HFFc6 (cell line): ENCODE measurements at regions not wholly inside any gene's neighbourhood (a gene's known extent, or its start where the extent isn't known, plus 50 kb on each side); places are given as distances from the start of the nearest gene placed in this dataset.

ENCODE experiments used
- DNase-seq: peaks from one replicate; pipeline ENCODE4 v3.0.0-alpha.2; 2018
- H3K27ac Mint-ChIP-seq: 2 replicates; pipeline ENCODE4 v1.8.0; 2020; ENCODE audit warnings: mild to moderate bottlenecking, mixed read lengths
- H3K27me3 Mint-ChIP-seq: 2 replicates; pipeline ENCODE4 v1.8.0; 2021; ENCODE audit warnings: mild to moderate bottlenecking, moderate library complexity, mixed read lengths; ENCODE audit not compliant: insufficient read depth
- H3K36me3 Mint-ChIP-seq: 2 replicates; pipeline ENCODE4 v1.8.0; 2021; ENCODE audit warnings: low read depth, mixed read lengths
- H3K4me1 Mint-ChIP-seq: 2 replicates; pipeline ENCODE4 v1.8.0; 2020; ENCODE audit warnings: low read depth, mixed read lengths
- H3K4me3 Mint-ChIP-seq: 2 replicates; pipeline ENCODE4 v1.8.0; 2020; ENCODE audit warnings: mild to moderate bottlenecking, moderate library complexity, mixed read lengths
- H3K9me3 Mint-ChIP-seq: 2 replicates; pipeline ENCODE4 v1.8.0; 2020; ENCODE audit warnings: mild to moderate bottlenecking, mixed read lengths
- TF ChIP-seq, protein P1 (sequence below): fragments of 200-600 bp; sonication (generic); IDR thresholded peaks from 2 replicates; pipeline ENCODE4 v1.5.0; 2021; ENCODE audit warnings: antibody characterized with exemption, mild to moderate bottlenecking

DNA sequence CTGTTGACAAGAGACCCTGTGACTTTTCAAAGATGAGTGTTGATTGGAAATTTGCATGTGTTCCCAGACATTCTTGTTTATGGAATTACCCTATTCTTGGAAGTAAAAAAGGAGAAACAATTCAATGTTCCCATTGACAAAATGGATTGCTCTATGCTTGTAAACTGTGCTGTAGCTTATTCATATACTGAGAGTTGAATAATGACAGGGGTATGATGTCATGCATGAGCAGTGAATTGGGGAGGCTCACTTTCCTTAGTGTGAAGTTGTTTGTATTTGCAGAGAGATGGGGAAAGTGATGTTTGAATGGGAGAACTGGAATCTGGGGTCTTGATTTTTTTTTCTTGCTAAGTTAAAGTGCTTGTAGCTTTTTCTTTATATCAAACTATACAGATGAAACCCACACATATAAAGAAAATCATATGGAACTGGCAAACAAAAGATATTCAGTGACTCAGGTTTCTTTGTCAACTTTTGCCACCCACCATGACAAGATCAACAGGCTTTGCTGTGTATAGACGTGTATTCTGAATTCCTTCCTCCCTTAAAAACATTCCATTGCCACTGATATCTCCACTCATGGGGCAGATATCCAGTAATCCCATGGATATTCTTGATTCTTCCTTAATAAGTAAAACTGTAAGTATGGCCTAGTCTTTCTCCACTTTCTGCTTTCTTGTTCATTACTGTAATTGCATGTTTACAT is 97.8 kb upstream of the JAG1 start:
- no peak for DNase-seq
- TF ChIP-seq, protein P1, sequence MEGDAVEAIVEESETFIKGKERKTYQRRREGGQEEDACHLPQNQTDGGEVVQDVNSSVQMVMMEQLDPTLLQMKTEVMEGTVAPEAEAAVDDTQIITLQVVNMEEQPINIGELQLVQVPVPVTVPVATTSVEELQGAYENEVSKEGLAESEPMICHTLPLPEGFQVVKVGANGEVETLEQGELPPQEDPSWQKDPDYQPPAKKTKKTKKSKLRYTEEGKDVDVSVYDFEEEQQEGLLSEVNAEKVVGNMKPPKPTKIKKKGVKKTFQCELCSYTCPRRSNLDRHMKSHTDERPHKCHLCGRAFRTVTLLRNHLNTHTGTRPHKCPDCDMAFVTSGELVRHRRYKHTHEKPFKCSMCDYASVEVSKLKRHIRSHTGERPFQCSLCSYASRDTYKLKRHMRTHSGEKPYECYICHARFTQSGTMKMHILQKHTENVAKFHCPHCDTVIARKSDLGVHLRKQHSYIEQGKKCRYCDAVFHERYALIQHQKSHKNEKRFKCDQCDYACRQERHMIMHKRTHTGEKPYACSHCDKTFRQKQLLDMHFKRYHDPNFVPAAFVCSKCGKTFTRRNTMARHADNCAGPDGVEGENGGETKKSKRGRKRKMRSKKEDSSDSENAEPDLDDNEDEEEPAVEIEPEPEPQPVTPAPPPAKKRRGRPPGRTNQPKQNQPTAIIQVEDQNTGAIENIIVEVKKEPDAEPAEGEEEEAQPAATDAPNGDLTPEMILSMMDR: no peak
- H3K4me3 Mint-ChIP-seq: no peak overlapping the region
- no peaks in the 10 kb centered on the region for H3K36me3 Mint-ChIP-seq
- no peaks in the 10 kb centered on the region for H3K9me3 Mint-ChIP-seq
- no peaks in the 10 kb centered on the region for H3K4me1 Mint-ChIP-seq
- no peak overlapping the region for H3K27ac Mint-ChIP-seq
- no peaks in the 10 kb centered on the region for H3K27me3 Mint-ChIP-seq

DNA sequence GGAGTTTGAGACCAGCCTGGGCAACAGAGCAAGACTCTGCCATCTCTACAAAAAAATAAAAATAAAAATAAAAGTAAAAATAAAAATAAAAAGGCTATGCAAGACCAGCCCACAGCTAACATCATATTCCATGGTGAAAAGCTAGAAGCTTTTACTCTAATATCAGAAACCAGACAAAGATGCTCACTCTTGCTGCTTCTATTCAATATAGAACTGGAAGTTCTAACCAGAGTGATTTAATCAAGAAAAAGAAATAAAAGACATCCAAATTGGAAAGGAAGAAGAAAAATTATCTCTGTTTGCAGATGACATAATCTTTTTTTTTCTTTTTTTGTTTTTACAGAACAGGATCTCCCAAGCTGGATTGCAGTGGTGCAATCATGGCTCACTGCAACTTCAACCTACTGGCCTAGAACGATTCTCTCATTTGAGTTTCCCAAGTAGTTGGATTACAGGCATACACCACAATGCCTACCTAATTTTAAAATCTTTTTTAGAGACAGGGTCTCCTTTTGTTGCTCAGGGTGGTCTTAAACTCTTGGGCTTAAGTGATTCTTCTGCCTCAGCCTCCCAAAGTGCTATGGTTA is 100.7 kb upstream of the JAG1 start:
- Mint-ChIP-seq H3K27me3 (no peaks in the 10 kb centered on the region), H3K36me3 (no peaks in the 10 kb centered on the region), H3K4me3 (no peak overlapping the region), H3K4me1 (no peaks in the 10 kb centered on the region), H3K9me3 (no peaks in the 10 kb centered on the region), H3K27ac (no peak overlapping the region)
- TF ChIP-seq, protein P1: no peak
- no peak for DNase-seq

DNA sequence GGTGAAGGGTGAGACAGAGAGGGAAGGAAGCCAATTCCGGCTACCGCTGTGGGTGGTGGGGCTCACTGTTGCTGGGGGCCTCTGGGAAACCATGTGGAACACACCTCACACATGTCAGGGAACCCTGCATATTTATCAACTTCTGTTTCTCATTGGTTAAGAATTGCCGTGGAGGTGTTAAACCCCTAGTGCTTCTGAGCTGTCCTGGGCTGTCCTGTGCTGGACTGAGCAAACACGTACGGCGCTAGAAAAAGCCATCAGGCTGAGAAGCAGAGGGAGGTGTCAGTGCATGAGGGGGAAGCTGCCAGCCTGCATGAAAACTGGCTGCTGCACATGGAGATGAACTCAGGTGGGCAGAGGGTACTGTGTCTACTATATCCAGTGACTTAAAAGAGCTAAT is 103.9 kb upstream of the JAG1 start:
- Mint-ChIP-seq H3K9me3 (no peaks in the 10 kb centered on the region), H3K27ac (no peak overlapping the region), H3K4me3 (no peak overlapping the region), H3K4me1 (no peaks in the 10 kb centered on the region), H3K36me3 (no peaks in the 10 kb centered on the region), H3K27me3 (no peaks in the 10 kb centered on the region)
- TF ChIP-seq, protein P1: no peak
- no peak for DNase-seq

DNA sequence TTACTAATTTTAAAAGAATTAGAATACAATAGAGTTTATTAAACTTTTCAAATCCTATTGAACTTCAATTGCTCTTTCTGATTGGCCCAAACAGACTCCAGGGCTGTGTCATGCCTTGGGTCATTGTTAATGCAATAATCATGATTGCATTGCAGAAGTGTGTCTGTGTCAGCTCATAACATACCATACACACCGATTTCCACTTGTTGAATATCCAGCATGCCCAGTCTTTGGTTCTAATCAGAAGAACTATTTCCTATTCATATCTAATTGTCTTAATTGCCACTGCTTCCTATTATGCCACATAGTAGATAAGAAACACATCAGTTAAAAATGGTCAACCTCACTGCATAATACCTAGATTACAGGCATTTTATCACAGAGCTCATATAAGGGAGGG is 106.1 kb upstream of the JAG1 start:
- no peak overlapping the region for H3K27ac Mint-ChIP-seq
- H3K4me3 Mint-ChIP-seq: no peak overlapping the region
- DNase-seq: no peak
- H3K9me3 Mint-ChIP-seq: no peaks in the 10 kb centered on the region
- no peaks in the 10 kb centered on the region for H3K36me3 Mint-ChIP-seq
- no peaks in the 10 kb centered on the region for H3K4me1 Mint-ChIP-seq
- TF ChIP-seq, protein P1: no peak
- H3K27me3 Mint-ChIP-seq: no peaks in the 10 kb centered on the region; the same call in 1 of the 2 replicates

DNA sequence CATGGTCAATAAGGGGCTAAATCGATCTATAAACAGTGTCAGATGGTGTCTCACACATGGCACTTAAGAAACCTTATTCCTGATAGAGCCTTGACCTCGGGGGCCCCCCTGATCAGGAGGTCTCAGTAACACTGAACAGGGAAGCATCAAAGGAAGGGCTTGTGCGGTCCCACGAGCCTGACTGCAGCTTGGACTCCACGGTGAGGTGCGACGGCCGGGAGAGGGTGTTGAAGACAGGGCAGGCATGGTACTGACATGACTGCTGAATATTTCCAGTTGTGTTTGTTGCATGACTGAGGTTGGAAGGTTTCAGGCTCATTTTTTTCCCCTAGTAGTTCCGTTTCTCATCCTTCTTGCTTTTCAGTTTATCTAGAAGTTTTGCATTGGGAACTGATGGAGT is 107.1 kb upstream of the JAG1 start:
- Mint-ChIP-seq H3K27me3 (no peaks in the 10 kb centered on the region; the same call in 1 of the 2 replicates), H3K27ac (no peak overlapping the region), H3K4me1 (no peaks in the 10 kb centered on the region), H3K36me3 (no peaks in the 10 kb centered on the region), H3K4me3 (no peak overlapping the region), H3K9me3 (no peaks in the 10 kb centered on the region)
- no peak for DNase-seq
- TF ChIP-seq, protein P1: no peak
